ENCODE measurements at regions not wholly inside any gene's neighbourhood (a gene's known extent, or its start where the extent isn't known, plus 50 kb on each side); places are given as distances from the start of the nearest gene placed in this dataset.

GRCh38 chr3:30945291-30945690, 50.8 kb upstream of the GADL1 start:
- H3K4me1 Mint-ChIP-seq, result peaks cover 2% of the 10 kb centered on the region
- no peak overlapping the region for H3K27ac Mint-ChIP-seq
- peaks cover 7% of the 10 kb centered on the region for H3K9me3 Mint-ChIP-seq
- H3K4me3 Mint-ChIP-seq, result no peak overlapping the region
- POLR2A ChIA-PET, result no interaction called here
- ATAC-seq (ENCODE audit: low read depth) (no peak), DNase-seq (no peak)
- no peaks in the 10 kb centered on the region for H3K36me3 Mint-ChIP-seq
- H3K27me3 Mint-ChIP-seq, result no peaks in the 10 kb centered on the region

- H3K4me3 Mint-ChIP-seq, result no peak overlapping the region
- H3K36me3 Mint-ChIP-seq, result no peaks in the 10 kb centered on the region
- peaks cover 7% of the 10 kb centered on the region for H3K27me3 Mint-ChIP-seq
- peaks cover 3% of the 10 kb centered on the region for H3K9me3 Mint-ChIP-seq
- POLR2A ChIA-PET, result no interaction called here
- H3K27ac Mint-ChIP-seq, result no peak overlapping the region
- no peak for ATAC-seq (ENCODE audit: low read depth)
- no peaks in the 10 kb centered on the region for H3K4me1 Mint-ChIP-seq
- no peak for DNase-seq
Observed at GRCh38 chr3:30948426-30948825, 54.0 kb upstream of the GADL1 start.

- no peak for DNase-seq
- Mint-ChIP-seq H3K27ac (no peak overlapping the region), H3K4me1 (no peaks in the 10 kb centered on the region), H3K9me3 (peaks cover 2% of the 10 kb centered on the region), H3K4me3 (no peak overlapping the region), H3K27me3 (peaks cover 7% of the 10 kb centered on the region), H3K36me3 (no peaks in the 10 kb centered on the region)
- ATAC-seq (ENCODE audit: low read depth), result no peak
- POLR2A ChIA-PET, result no interaction called here
Observed at GRCh38 chr3:30951826-30952225, 57.4 kb upstream of the GADL1 start.

GRCh38 chr3:30952786-30953185, 58.3 kb upstream of the GADL1 start:
- H3K27ac Mint-ChIP-seq, result no peak overlapping the region
- POLR2A ChIA-PET, result no interaction called here
- no peaks in the 10 kb centered on the region for H3K4me1 Mint-ChIP-seq
- H3K9me3 Mint-ChIP-seq, result peaks cover 1% of the 10 kb centered on the region
- no peak for DNase-seq
- no peak for ATAC-seq (ENCODE audit: low read depth)
- H3K27me3 Mint-ChIP-seq, result peaks cover 7% of the 10 kb centered on the region
- no peaks in the 10 kb centered on the region for H3K36me3 Mint-ChIP-seq
- H3K4me3 Mint-ChIP-seq, result no peak overlapping the region

GRCh38 chr3:30954426-30954825, 60.0 kb upstream of the GADL1 start:
- Mint-ChIP-seq H3K9me3 (peaks cover 3% of the 10 kb centered on the region), H3K4me3 (no peak overlapping the region), H3K4me1 (no peaks in the 10 kb centered on the region), H3K27ac (no peak overlapping the region), H3K27me3 (peaks cover 7% of the 10 kb centered on the region), H3K36me3 (no peaks in the 10 kb centered on the region)
- ATAC-seq (ENCODE audit: low read depth), result no peak
- POLR2A ChIA-PET, result no interaction called here
- no peak for DNase-seq

GRCh38 chr3:30962084-30962483, 67.6 kb upstream of the GADL1 start:
- H3K4me1 Mint-ChIP-seq, result peaks cover 17% of the 10 kb centered on the region
- no peak overlapping the region for H3K4me3 Mint-ChIP-seq
- POLR2A ChIA-PET, result no interaction called here
- H3K9me3 Mint-ChIP-seq, result peaks cover 7% of the 10 kb centered on the region
- peaks cover under 1% of the 10 kb centered on the region for H3K27me3 Mint-ChIP-seq
- DNase-seq, result no peak
- no peak for ATAC-seq (ENCODE audit: low read depth)
- H3K36me3 Mint-ChIP-seq, result peaks cover 4% of the 10 kb centered on the region
- H3K27ac Mint-ChIP-seq, result no peak overlapping the region

- peaks cover 7% of the 10 kb centered on the region for H3K9me3 Mint-ChIP-seq
- POLR2A ChIA-PET, result no interaction called here
- peaks cover 17% of the 10 kb centered on the region for H3K4me1 Mint-ChIP-seq
- H3K4me3 Mint-ChIP-seq, result no peak overlapping the region
- DNase-seq, result no peak
- peaks cover 4% of the 10 kb centered on the region for H3K27me3 Mint-ChIP-seq
- no peak for ATAC-seq (ENCODE audit: low read depth)
- H3K27ac Mint-ChIP-seq, result no peak overlapping the region
- peaks cover 4% of the 10 kb centered on the region for H3K36me3 Mint-ChIP-seq
Observed at GRCh38 chr3:30962493-30962892, 68.0 kb upstream of the GADL1 start.

GRCh38 chr3:30963223-30963722, 68.8 kb upstream of the GADL1 start:
- ATAC-seq (ENCODE audit: low read depth) (no peak), DNase-seq (no peak)
- Mint-ChIP-seq H3K4me1 (peaks cover 17% of the 10 kb centered on the region), H3K27me3 (peaks cover 4% of the 10 kb centered on the region), H3K9me3 (peaks cover 6% of the 10 kb centered on the region), H3K36me3 (peaks cover 4% of the 10 kb centered on the region), H3K27ac (no peak overlapping the region), H3K4me3 (no peak overlapping the region)
- POLR2A ChIA-PET, result no interaction called here

- H3K27me3 Mint-ChIP-seq, result peaks cover 5% of the 10 kb centered on the region
- peak overlapping the region; percentile 8 for H3K4me3 Mint-ChIP-seq
- peak; percentile 99 for ATAC-seq (ENCODE audit: low read depth)
- POLR2A ChIA-PET, result no interaction called here
- no peak for DNase-seq
- H3K9me3 Mint-ChIP-seq, result peaks cover 3% of the 10 kb centered on the region
- peak overlapping the region; percentile 73 for H3K27ac Mint-ChIP-seq
- H3K36me3 Mint-ChIP-seq, result peaks cover 4% of the 10 kb centered on the region
- peaks cover 17% of the 10 kb centered on the region for H3K4me1 Mint-ChIP-seq
Observed at GRCh38 chr3:30964612-30965011, 70.2 kb upstream of the GADL1 start.

GRCh38 chr3:30966896-30967295, 72.4 kb upstream of the GADL1 start:
- Mint-ChIP-seq H3K4me3 (no peak overlapping the region), H3K4me1 (peaks cover 17% of the 10 kb centered on the region)
- POLR2A ChIA-PET, result no interaction called here

GRCh38 chr3:30970183-30970582, 75.7 kb upstream of the GADL1 start:
- peaks cover 5% of the 10 kb centered on the region for H3K27me3 Mint-ChIP-seq
- no peaks in the 10 kb centered on the region for H3K9me3 Mint-ChIP-seq
- ATAC-seq (ENCODE audit: low read depth) (no peak), DNase-seq (no peak)
- POLR2A ChIA-PET, result no interaction called here
- H3K27ac Mint-ChIP-seq, result no peak overlapping the region
- no peaks in the 10 kb centered on the region for H3K36me3 Mint-ChIP-seq
- H3K4me1 Mint-ChIP-seq, result peaks cover 3% of the 10 kb centered on the region
- H3K4me3 Mint-ChIP-seq, result no peak overlapping the region

More at GRCh38 chr3:30966896-30967295, 72.4 kb upstream of the GADL1 start:
- no peak for DNase-seq
- Mint-ChIP-seq H3K36me3 (peaks cover 4% of the 10 kb centered on the region), H3K27ac (no peak overlapping the region), H3K27me3 (peaks cover 5% of the 10 kb centered on the region), H3K9me3 (peaks cover under 1% of the 10 kb centered on the region)
- no peak for ATAC-seq (ENCODE audit: low read depth)

- H3K27ac Mint-ChIP-seq, result no peak overlapping the region
- ATAC-seq (ENCODE audit: low read depth), result no peak
- H3K9me3 Mint-ChIP-seq, result no peaks in the 10 kb centered on the region
- POLR2A ChIA-PET, result no interaction called here
- no peaks in the 10 kb centered on the region for H3K36me3 Mint-ChIP-seq
- peaks cover 2% of the 10 kb centered on the region for H3K27me3 Mint-ChIP-seq
- H3K4me3 Mint-ChIP-seq, result no peak overlapping the region
- DNase-seq, result no peak
- no peaks in the 10 kb centered on the region for H3K4me1 Mint-ChIP-seq
Observed at GRCh38 chr3:30972449-30972848, 78.0 kb upstream of the GADL1 start.

- ATAC-seq (ENCODE audit: low read depth) (no peak), DNase-seq (no peak)
- H3K9me3 Mint-ChIP-seq, result no peaks in the 10 kb centered on the region
- no peak overlapping the region for H3K4me3 Mint-ChIP-seq
- no peaks in the 10 kb centered on the region for H3K36me3 Mint-ChIP-seq
- H3K4me1 Mint-ChIP-seq, result no peaks in the 10 kb centered on the region
- POLR2A ChIA-PET, result no interaction called here
- H3K27me3 Mint-ChIP-seq, result peaks cover under 1% of the 10 kb centered on the region
- no peak overlapping the region for H3K27ac Mint-ChIP-seq
Observed at GRCh38 chr3:30974071-30974470, 79.6 kb upstream of the GADL1 start.

- POLR2A ChIA-PET, result no interaction called here
- H3K4me3 Mint-ChIP-seq, result no peak overlapping the region
- no peaks in the 10 kb centered on the region for H3K36me3 Mint-ChIP-seq
Observed at GRCh38 chr3:30977592-30977991, 83.1 kb upstream of the GADL1 start.

GRCh38 chr3:30980993-30981392, 86.5 kb upstream of the GADL1 start:
- ATAC-seq (ENCODE audit: low read depth), result no peak
- no peak overlapping the region for H3K27ac Mint-ChIP-seq
- H3K36me3 Mint-ChIP-seq, result no peaks in the 10 kb centered on the region
- peaks cover 1% of the 10 kb centered on the region for H3K4me1 Mint-ChIP-seq
- no peaks in the 10 kb centered on the region for H3K9me3 Mint-ChIP-seq
- H3K4me3 Mint-ChIP-seq, result no peak overlapping the region
- no peak for DNase-seq
- H3K27me3 Mint-ChIP-seq, result peaks cover 3% of the 10 kb centered on the region
- POLR2A ChIA-PET, result no interaction called here

More at GRCh38 chr3:30977592-30977991, 83.1 kb upstream of the GADL1 start:
- Mint-ChIP-seq H3K27ac (no peak overlapping the region), H3K27me3 (peaks cover 1% of the 10 kb centered on the region), H3K4me1 (no peaks in the 10 kb centered on the region), H3K9me3 (no peaks in the 10 kb centered on the region)
- DNase-seq (no peak), ATAC-seq (ENCODE audit: low read depth) (no peak)
